ENCODE measurements at regions not wholly inside any gene's neighbourhood (a gene's known extent, or its start where the extent isn't known, plus 50 kb on each side); places are given as distances from the start of the nearest gene placed in this dataset.

- Histone ChIP-seq H3K23me2 (ENCODE audit: low read depth, low read length) (no peaks in the 10 kb centered on the region), H2AK5ac (ENCODE audit: low read depth, low read length) (no peak overlapping the region), H2AFZ (ENCODE audit: low read length) (no peak overlapping the region), H2BK5ac (ENCODE audit: low read depth, low read length) (peak overlapping the region; percentile 30; the same call in 1 of the 2 replicates), H2BK15ac (ENCODE audit: low read length) (no peak overlapping the region), H4K91ac (replicated peaks; ENCODE audit: insufficient read length, low read length) (no peak overlapping the region), H3K27ac (ENCODE audit: low read depth, low read length) (no peak overlapping the region), H4K20me1 (replicated peaks in 1 of 2; ENCODE audit: control insufficient read depth in 1 of 2, insufficient read depth in 2 of 2, low read length in 2 of 2) (no peaks in the 10 kb centered on the region), H2BK120ac (replicated peaks; ENCODE audit: low read depth, low read length) (no peak overlapping the region), H3K9ac (replicated peaks in 1 of 4; ENCODE audit: extremely low read depth in 1 of 4, low read depth in 3 of 4, low read length in 3 of 4) (no peak overlapping the region), H3K79me2 (ENCODE audit: control insufficient read depth in 1 of 2, insufficient read depth in 2 of 2, low read length in 2 of 2) (no peaks in the 10 kb centered on the region), H3K9me3 (ENCODE audit: insufficient read depth in 2 of 2, low read depth in 1 of 2, low read length in 1 of 2) (peaks cover 0 to 2% of the 10 kb centered on the region in 2 experiments; a peak in 1 of 4 replicates), H3K4me2 (ENCODE audit: insufficient read depth in 1 of 2, low read depth in 2 of 2, low read length in 2 of 2) (no peak overlapping the region), H3K4ac (replicated peaks; ENCODE audit: insufficient read length, low read depth, low read length) (no peak overlapping the region), H2BK20ac (ENCODE audit: low read length) (no peak overlapping the region; the same call in 1 of the 2 replicates), H3K14ac (ENCODE audit: insufficient read length) (no peak overlapping the region), H3K4me3 (ENCODE audit: extremely low read depth in 1 of 4, insufficient read depth in 2 of 4, low read depth in 3 of 4, low read length in 4 of 4) (no peak overlapping the region), H3K23ac (ENCODE audit: insufficient read length) (no peak overlapping the region), H3K79me1 (ENCODE audit: low read depth, low read length) (no peaks in the 10 kb centered on the region), H4K5ac (ENCODE audit: insufficient read length, low read depth, low read length) (no peak overlapping the region), H3K36me3 (ENCODE audit: control insufficient read depth in 2 of 4, insufficient read depth in 4 of 4, low read length in 3 of 4) (no peaks in the 10 kb centered on the region), H3K27me3 (replicated peaks in 1 of 4; ENCODE audit: control insufficient read depth in 3 of 4, extremely low read depth in 1 of 4, insufficient read depth in 3 of 4, low read length in 3 of 4) (no peaks in the 10 kb centered on the region), H2BK12ac (ENCODE audit: low read depth, low read length) (no peak overlapping the region), H3K18ac (ENCODE audit: extremely low read depth, low read length) (no peak overlapping the region), H3K4me1 (replicated peaks in 1 of 4; ENCODE audit: control insufficient read depth in 3 of 4, insufficient read depth in 4 of 4, low read length in 3 of 4) (no peaks in the 10 kb centered on the region), H4K8ac (ENCODE audit: extremely low read depth, insufficient read depth, low read length) (no peak overlapping the region), H3K56ac (replicated peaks; ENCODE audit: insufficient read length, low read depth, low read length) (no peak overlapping the region)
- no peak for DNase-seq (ENCODE audit: low read depth in 1 of 2, low spot score in 2 of 2)
- TF ChIP-seq RBBP5 (IDR thresholded peaks at IDR 0.05; ENCODE audit: borderline replicate concordance, low read depth, low read length) (no peak), ZNF274 (IDR thresholded peaks at IDR 0.05; ENCODE audit: borderline replicate concordance, extremely low read depth, low read length) (no peak), ATF2 (IDR thresholded peaks at IDR 0.05; ENCODE audit: low read length) (no peak), NRF1 (IDR thresholded peaks at IDR 0.05; ENCODE audit: low read depth, low read length) (no peak), EP300 (IDR thresholded peaks at IDR 0.05; ENCODE audit: borderline replicate concordance in 1 of 2, low read depth in 2 of 2, low read length in 2 of 2) (no peak), CTCF (IDR thresholded peaks at IDR 0.05; ENCODE audit: control extremely low read depth in 1 of 3, insufficient read depth in 1 of 3, low read depth in 1 of 3, low read length in 3 of 3) (no peak)
- no peak for FAIRE-seq
- 91% methylated on average over 6 of the region's 6 CpGs; no CpG with 5 or more reads in 1 of the 2 experiments for WGBS, 2 experiments (ENCODE audit: extremely low coverage in 1 of 2, insufficient coverage in 1 of 2, insufficient read length in 1 of 2, insufficient replicate concordance in 2 of 2, low coverage in 1 of 2, low lambda C conversion rate in 2 of 2, missing lambda C conversion rate in 1 of 2)
- ChIA-PET CTCF (ENCODE audit: partially characterized antibody) (interaction anchor here (0.7 to 5.8 kb wide), 4 partner anchors 8 to 687 kb away, joined by 3 to 24 read pairs (median 3); no protein-coding TSS in a partner anchor), POLR2A (ENCODE audit: partially characterized antibody) (no interaction called here)
These were observed 64.4 kb downstream of the TSN start for GRCh38 chr2:121819846-121820245.
